ENCODE measurements at regions not wholly inside any gene's neighbourhood (a gene's known extent, or its start where the extent isn't known, plus 50 kb on each side); places are given as distances from the start of the nearest gene placed in this dataset.

GRCh38 chr9:117465706-117466105 lies 50.8 kb upstream of the ASTN2 start:
- Mint-ChIP-seq H3K27ac (no peak overlapping the region), H3K36me3 (ENCODE audit: low read depth) (no peaks in the 10 kb centered on the region), H3K4me1 (no peaks in the 10 kb centered on the region), H3K9me3 (no peaks in the 10 kb centered on the region), H3K4me3 (no peak overlapping the region), H3K27me3 (ENCODE audit: insufficient read depth, low read depth, poor library complexity) (peaks cover 3% of the 10 kb centered on the region)
- Histone ChIP-seq H3K4me2 (no peak overlapping the region), H3K9me2 (ENCODE audit: insufficient read depth) (no peaks in the 10 kb centered on the region), H3K4me1 (ENCODE audit: insufficient read depth) (no peaks in the 10 kb centered on the region), H3K27me3 (ENCODE audit: insufficient read depth) (no peaks in the 10 kb centered on the region), H3F3A (replicated peaks; ENCODE audit: low read depth) (no peaks in the 10 kb centered on the region), H2AFZ (no peak overlapping the region; the same call in 1 of the 2 replicates), H3K4me3 (no peak overlapping the region), H3K79me2 (replicated peaks; ENCODE audit: insufficient read depth) (no peaks in the 10 kb centered on the region), H4K20me1 (replicated peaks; ENCODE audit: insufficient read depth) (no peaks in the 10 kb centered on the region), H3K27ac (ENCODE audit: low read depth) (no peak overlapping the region), H3K36me3 (ENCODE audit: insufficient read depth) (no peaks in the 10 kb centered on the region)
- DNase-seq (ENCODE audit: low spot score): no peak
- TF ChIP-seq, protein P1, sequence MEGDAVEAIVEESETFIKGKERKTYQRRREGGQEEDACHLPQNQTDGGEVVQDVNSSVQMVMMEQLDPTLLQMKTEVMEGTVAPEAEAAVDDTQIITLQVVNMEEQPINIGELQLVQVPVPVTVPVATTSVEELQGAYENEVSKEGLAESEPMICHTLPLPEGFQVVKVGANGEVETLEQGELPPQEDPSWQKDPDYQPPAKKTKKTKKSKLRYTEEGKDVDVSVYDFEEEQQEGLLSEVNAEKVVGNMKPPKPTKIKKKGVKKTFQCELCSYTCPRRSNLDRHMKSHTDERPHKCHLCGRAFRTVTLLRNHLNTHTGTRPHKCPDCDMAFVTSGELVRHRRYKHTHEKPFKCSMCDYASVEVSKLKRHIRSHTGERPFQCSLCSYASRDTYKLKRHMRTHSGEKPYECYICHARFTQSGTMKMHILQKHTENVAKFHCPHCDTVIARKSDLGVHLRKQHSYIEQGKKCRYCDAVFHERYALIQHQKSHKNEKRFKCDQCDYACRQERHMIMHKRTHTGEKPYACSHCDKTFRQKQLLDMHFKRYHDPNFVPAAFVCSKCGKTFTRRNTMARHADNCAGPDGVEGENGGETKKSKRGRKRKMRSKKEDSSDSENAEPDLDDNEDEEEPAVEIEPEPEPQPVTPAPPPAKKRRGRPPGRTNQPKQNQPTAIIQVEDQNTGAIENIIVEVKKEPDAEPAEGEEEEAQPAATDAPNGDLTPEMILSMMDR (conservative IDR thresholded peaks at IDR 0.05; ENCODE audit: low read depth in 2 of 2): no peak
- TF ChIP-seq CREB1 (CRISPR knock-in tag; IDR thresholded peaks at IDR 0.05; ENCODE audit: low read depth) (no peak), POLR2AphosphoS5 (IDR thresholded peaks at IDR 0.05; ENCODE audit: low read depth) (no peak), STAT1 (IDR thresholded peaks at IDR 0.05; ENCODE audit: unreplicated experiment) (no peak)
- TF ChIP-seq, protein P2, sequence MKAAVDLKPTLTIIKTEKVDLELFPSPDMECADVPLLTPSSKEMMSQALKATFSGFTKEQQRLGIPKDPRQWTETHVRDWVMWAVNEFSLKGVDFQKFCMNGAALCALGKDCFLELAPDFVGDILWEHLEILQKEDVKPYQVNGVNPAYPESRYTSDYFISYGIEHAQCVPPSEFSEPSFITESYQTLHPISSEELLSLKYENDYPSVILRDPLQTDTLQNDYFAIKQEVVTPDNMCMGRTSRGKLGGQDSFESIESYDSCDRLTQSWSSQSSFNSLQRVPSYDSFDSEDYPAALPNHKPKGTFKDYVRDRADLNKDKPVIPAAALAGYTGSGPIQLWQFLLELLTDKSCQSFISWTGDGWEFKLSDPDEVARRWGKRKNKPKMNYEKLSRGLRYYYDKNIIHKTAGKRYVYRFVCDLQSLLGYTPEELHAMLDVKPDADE (IDR thresholded peaks at IDR 0.05): no peak
- ATAC-seq: no peak

GRCh38 chr9:117464941-117465616 lies 50.2 kb upstream of the ASTN2 start:
- Histone ChIP-seq H4K20me1 (replicated peaks; ENCODE audit: insufficient read depth) (no peaks in the 10 kb centered on the region), H3K4me3 (no peak overlapping the region), H3K4me1 (ENCODE audit: insufficient read depth) (no peaks in the 10 kb centered on the region), H3K4me2 (no peak overlapping the region), H3K27ac (ENCODE audit: low read depth) (no peak overlapping the region), H3K79me2 (replicated peaks; ENCODE audit: insufficient read depth) (no peaks in the 10 kb centered on the region), H2AFZ (no peak overlapping the region; the same call in none of the 2 replicates), H3F3A (replicated peaks; ENCODE audit: low read depth) (no peaks in the 10 kb centered on the region), H3K9me2 (ENCODE audit: insufficient read depth) (no peaks in the 10 kb centered on the region), H3K27me3 (ENCODE audit: insufficient read depth) (no peaks in the 10 kb centered on the region), H3K36me3 (ENCODE audit: insufficient read depth) (no peaks in the 10 kb centered on the region)
- no peaks in the 10 kb centered on the region for H3K36me3 Mint-ChIP-seq (ENCODE audit: low read depth)
- no peak overlapping the region for H3K27ac Mint-ChIP-seq
- H3K9me3 Mint-ChIP-seq: no peaks in the 10 kb centered on the region
- TF ChIP-seq CREB1 (CRISPR knock-in tag; IDR thresholded peaks at IDR 0.05; ENCODE audit: low read depth): no peak
- TF ChIP-seq, protein P1 (conservative IDR thresholded peaks at IDR 0.05; ENCODE audit: low read depth in 2 of 2): no peak
- TF ChIP-seq ZNF114 (CRISPR knock-in tag; IDR thresholded peaks at IDR 0.05): no peak
- TF ChIP-seq STAT1 (IDR thresholded peaks at IDR 0.05; ENCODE audit: unreplicated experiment): no peak
- no peak for TF ChIP-seq ZNF331 (CRISPR knock-in tag; IDR thresholded peaks at IDR 0.05; ENCODE audit: low read depth)
- no peak for TF ChIP-seq EZH2phosphoT487 (IDR thresholded peaks at IDR 0.05; ENCODE audit: unreplicated experiment)
- TF ChIP-seq NANOG (IDR thresholded peaks at IDR 0.05; ENCODE audit: borderline replicate concordance): no peak
- no peak for TF ChIP-seq POLR2AphosphoS5 (IDR thresholded peaks at IDR 0.05; ENCODE audit: low read depth)
- no peak for ATAC-seq
- H3K4me1 Mint-ChIP-seq: no peaks in the 10 kb centered on the region
- no peak overlapping the region for H3K4me3 Mint-ChIP-seq
- peaks cover 3% of the 10 kb centered on the region for H3K27me3 Mint-ChIP-seq (ENCODE audit: insufficient read depth, low read depth, poor library complexity)
- DNase-seq (ENCODE audit: low spot score): no peak
